ENCODE measurements at regions not wholly inside any gene's neighbourhood (a gene's known extent, or its start where the extent isn't known, plus 50 kb on each side); places are given as distances from the start of the nearest gene placed in this dataset.

- DNase-seq (no peak), ATAC-seq (no peak)
- no peaks in the 10 kb centered on the region for H3K27me3 Mint-ChIP-seq
- peaks cover 24% of the 10 kb centered on the region for H3K9me3 Mint-ChIP-seq (ENCODE audit: low read depth)
- CTCF ChIA-PET, result no interaction called here
- no peak overlapping the region for H3K4me3 Mint-ChIP-seq
- no peaks in the 10 kb centered on the region for H3K36me3 Mint-ChIP-seq
- H3K4me1 Mint-ChIP-seq, result no peaks in the 10 kb centered on the region
- no peak overlapping the region for H3K27ac Mint-ChIP-seq
Observed at GRCh38 chr14:86973177-86973576, 1019.8 kb downstream of the GALC start.

DNA sequence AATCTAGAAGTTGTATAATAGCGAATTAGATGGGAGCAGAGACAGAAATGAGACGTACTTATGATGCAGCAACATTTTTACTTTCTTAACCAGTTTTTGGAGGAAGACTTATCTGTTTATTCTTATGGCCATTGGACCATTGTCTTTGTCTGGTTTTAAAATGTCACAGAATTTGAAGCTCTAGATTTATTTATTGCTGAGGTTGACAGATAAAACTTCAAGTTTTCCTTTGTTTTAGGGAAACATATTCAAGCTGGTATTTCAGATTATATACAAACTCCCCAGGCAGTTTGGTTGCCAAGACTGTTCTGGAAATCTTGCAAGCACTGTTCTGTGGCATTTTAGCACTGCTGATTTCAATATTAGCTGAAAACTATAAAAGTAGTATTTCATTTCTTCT is 1021.7 kb downstream of the GALC start:
- no peaks in the 10 kb centered on the region for H3K36me3 Mint-ChIP-seq
- CTCF ChIA-PET, result no interaction called here
- no peak for DNase-seq
- H3K9me3 Mint-ChIP-seq (ENCODE audit: low read depth), result peaks cover 17% of the 10 kb centered on the region
- no peak for ATAC-seq
- H3K27ac Mint-ChIP-seq, result no peak overlapping the region
- no peaks in the 10 kb centered on the region for H3K27me3 Mint-ChIP-seq
- H3K4me3 Mint-ChIP-seq, result no peak overlapping the region
- H3K4me1 Mint-ChIP-seq, result no peaks in the 10 kb centered on the region

DNA sequence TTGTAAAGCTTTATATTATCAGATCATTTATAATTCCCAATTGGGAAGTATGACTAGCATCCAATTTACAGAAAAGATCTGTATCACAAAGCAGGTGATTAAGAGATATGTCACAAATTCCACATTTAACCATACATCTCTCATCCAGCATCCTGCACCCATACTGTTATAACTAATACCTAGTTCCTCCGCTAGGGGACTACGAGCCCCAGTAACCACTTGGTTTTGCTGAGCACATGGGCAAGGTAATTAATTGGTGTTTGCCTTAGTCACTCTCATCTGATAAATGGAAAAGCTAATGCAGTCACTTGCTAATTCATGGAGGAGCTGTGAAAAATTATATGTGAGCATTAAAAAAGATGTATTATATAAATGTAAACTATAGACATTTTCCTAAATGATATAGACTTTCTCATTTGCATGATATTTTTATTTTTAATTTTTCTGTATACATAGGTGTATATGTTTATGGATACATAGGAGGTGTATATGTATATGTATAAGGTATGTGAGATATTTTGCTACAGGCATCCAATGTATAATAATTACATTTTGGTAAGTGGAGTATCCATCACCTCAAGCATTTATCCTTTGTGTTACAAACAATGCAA is 1031.8 kb downstream of the GALC start:
- H3K9me3 Mint-ChIP-seq (ENCODE audit: low read depth), result peaks cover 3% of the 10 kb centered on the region
- DNase-seq, result no peak
- no peak for ATAC-seq
- CTCF ChIA-PET, result no interaction called here
- H3K27me3 Mint-ChIP-seq, result no peaks in the 10 kb centered on the region
- no peaks in the 10 kb centered on the region for H3K4me1 Mint-ChIP-seq
- no peaks in the 10 kb centered on the region for H3K36me3 Mint-ChIP-seq
- H3K27ac Mint-ChIP-seq, result no peak overlapping the region
- H3K4me3 Mint-ChIP-seq, result no peak overlapping the region

- Mint-ChIP-seq H3K36me3 (no peaks in the 10 kb centered on the region), H3K27ac (no peak overlapping the region), H3K4me3 (no peak overlapping the region), H3K4me1 (no peaks in the 10 kb centered on the region), H3K9me3 (ENCODE audit: low read depth) (peaks cover 2% of the 10 kb centered on the region), H3K27me3 (no peaks in the 10 kb centered on the region)
- CTCF ChIA-PET, result no interaction called here
- ATAC-seq, result no peak
- DNase-seq, result no peak
Observed at GRCh38 chr14:86955771-86956354, 1037.1 kb downstream of the GALC start.

DNA sequence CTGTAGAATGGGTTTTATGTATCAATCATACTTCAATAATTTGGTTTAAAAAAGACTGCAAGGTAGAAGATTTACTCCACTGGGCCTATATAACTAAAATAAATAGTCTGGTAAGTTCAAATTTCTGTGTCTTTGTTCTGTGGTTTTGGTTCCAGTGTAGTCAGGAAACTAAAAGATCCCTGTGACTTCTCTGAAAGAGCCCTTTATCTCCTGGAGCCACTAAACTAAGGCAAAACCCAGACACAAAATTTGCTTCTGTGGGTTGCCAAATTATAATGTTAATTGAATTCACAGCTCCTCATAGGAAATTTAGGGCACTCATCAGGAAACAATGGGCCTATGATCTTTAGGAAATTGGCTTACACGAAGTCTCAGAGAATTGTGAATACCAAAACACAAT is 1038.4 kb downstream of the GALC start:
- no peak for ATAC-seq
- no peaks in the 10 kb centered on the region for H3K27me3 Mint-ChIP-seq
- CTCF ChIA-PET, result no interaction called here
- H3K27ac Mint-ChIP-seq, result no peak overlapping the region
- peaks cover 5% of the 10 kb centered on the region for H3K9me3 Mint-ChIP-seq (ENCODE audit: low read depth)
- H3K4me1 Mint-ChIP-seq, result no peaks in the 10 kb centered on the region
- no peak for DNase-seq
- no peak overlapping the region for H3K4me3 Mint-ChIP-seq
- no peaks in the 10 kb centered on the region for H3K36me3 Mint-ChIP-seq

DNA sequence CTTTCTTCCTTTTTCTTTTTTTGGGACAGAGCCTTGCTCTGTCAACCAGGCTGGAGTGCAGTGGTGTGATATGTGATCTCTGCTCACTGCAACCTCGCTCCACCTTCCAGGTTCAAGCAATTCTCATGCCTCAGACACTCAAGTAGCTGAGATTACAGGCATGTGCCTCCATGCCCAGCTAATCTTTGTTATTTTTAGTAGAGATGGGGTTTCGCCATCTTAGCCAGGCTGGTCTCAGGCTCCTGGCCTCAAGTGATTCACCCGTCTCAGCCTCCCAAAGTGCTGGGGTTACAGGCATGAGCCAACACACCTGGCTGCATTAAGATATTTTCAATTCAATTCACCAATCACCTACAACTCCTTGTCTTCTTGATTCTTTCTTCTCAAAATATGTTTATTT is 1046.5 kb downstream of the GALC start:
- Mint-ChIP-seq H3K27me3 (no peaks in the 10 kb centered on the region), H3K36me3 (no peaks in the 10 kb centered on the region), H3K27ac (no peak overlapping the region), H3K9me3 (ENCODE audit: low read depth) (peaks cover 7% of the 10 kb centered on the region), H3K4me3 (no peak overlapping the region), H3K4me1 (no peaks in the 10 kb centered on the region)
- ATAC-seq (no peak), DNase-seq (no peak)
- CTCF ChIA-PET, result no interaction called here

- peaks cover 7% of the 10 kb centered on the region for H3K9me3 Mint-ChIP-seq (ENCODE audit: low read depth)
- H3K27me3 Mint-ChIP-seq, result no peaks in the 10 kb centered on the region
- no peaks in the 10 kb centered on the region for H3K36me3 Mint-ChIP-seq
- H3K27ac Mint-ChIP-seq, result no peak overlapping the region
- H3K4me1 Mint-ChIP-seq, result no peaks in the 10 kb centered on the region
- ATAC-seq (no peak), DNase-seq (no peak)
- CTCF ChIA-PET, result no interaction called here
- H3K4me3 Mint-ChIP-seq, result no peak overlapping the region
Observed at GRCh38 chr14:86944434-86944833, 1048.5 kb downstream of the GALC start.

GRCh38 chr14:86943391-86944365 is 1049.3 kb downstream of the GALC start:
- H3K27me3 Mint-ChIP-seq, result no peaks in the 10 kb centered on the region
- no peaks in the 10 kb centered on the region for H3K36me3 Mint-ChIP-seq
- DNase-seq (no peak), ATAC-seq (no peak)
- no peaks in the 10 kb centered on the region for H3K4me1 Mint-ChIP-seq
- CTCF ChIA-PET, result no interaction called here
- no peak overlapping the region for H3K27ac Mint-ChIP-seq
- no peak overlapping the region for H3K4me3 Mint-ChIP-seq
- peaks cover 9% of the 10 kb centered on the region for H3K9me3 Mint-ChIP-seq (ENCODE audit: low read depth)

DNA sequence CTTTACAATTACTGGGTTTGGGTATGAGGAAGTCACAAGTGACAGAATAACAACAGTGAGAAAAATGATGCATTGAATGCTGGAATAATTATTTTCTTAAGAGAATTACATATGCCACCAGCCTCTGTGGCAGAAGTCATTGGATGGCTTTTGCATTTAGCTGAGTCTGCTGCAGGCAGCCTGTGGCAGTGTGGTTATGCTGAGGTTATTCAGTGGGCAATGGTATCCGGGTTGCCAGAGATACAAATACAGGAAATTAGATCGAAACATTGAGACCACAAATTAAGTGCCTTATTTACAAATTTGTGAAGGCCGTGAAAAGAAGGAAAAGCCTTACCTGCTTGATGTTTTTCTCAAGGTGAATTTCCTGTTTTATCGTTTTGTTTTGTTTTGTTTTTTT is 1050.0 kb downstream of the GALC start:
- Mint-ChIP-seq H3K27ac (no peak overlapping the region), H3K9me3 (ENCODE audit: low read depth) (peaks cover 9% of the 10 kb centered on the region), H3K27me3 (no peaks in the 10 kb centered on the region), H3K4me3 (no peak overlapping the region), H3K36me3 (no peaks in the 10 kb centered on the region), H3K4me1 (no peaks in the 10 kb centered on the region)
- ATAC-seq, result no peak
- DNase-seq, result no peak
- CTCF ChIA-PET, result no interaction called here

GRCh38 chr14:86940106-86940505 is 1052.9 kb downstream of the GALC start:
- H3K4me3 Mint-ChIP-seq, result no peak overlapping the region
- no peaks in the 10 kb centered on the region for H3K36me3 Mint-ChIP-seq
- DNase-seq, result no peak
- H3K4me1 Mint-ChIP-seq, result no peaks in the 10 kb centered on the region
- no peak overlapping the region for H3K27ac Mint-ChIP-seq
- ATAC-seq, result no peak
- H3K27me3 Mint-ChIP-seq, result no peaks in the 10 kb centered on the region
- peaks cover 9% of the 10 kb centered on the region for H3K9me3 Mint-ChIP-seq (ENCODE audit: low read depth)
- CTCF ChIA-PET, result no interaction called here

GRCh38 chr14:86938320-86938719 is 1054.7 kb downstream of the GALC start:
- Mint-ChIP-seq H3K4me3 (no peak overlapping the region), H3K27ac (no peak overlapping the region), H3K4me1 (no peaks in the 10 kb centered on the region), H3K36me3 (no peaks in the 10 kb centered on the region), H3K9me3 (ENCODE audit: low read depth) (peaks cover 9% of the 10 kb centered on the region), H3K27me3 (no peaks in the 10 kb centered on the region)
- DNase-seq, result no peak
- CTCF ChIA-PET, result no interaction called here
- no peak for ATAC-seq

DNA sequence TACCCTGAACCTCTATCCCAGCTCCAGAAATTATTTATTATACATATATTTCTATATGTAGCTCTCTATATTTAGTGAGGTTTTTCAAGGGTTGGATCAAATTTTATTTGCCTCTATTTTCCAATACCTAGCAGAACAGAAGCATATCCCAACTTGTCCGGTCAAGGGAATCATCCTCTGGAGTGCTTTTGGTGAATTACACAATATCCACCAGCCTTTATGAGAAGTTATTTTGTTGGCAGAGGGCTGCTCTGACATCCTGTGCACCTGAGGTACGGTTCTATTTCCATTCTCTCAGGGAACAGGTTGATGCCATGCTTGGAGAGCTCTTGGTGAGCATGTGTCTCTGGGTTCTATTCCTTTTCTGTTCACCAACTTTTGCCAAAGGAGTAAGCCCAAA is 1056.4 kb downstream of the GALC start:
- DNase-seq (no peak), ATAC-seq (no peak)
- Mint-ChIP-seq H3K36me3 (no peaks in the 10 kb centered on the region), H3K9me3 (ENCODE audit: low read depth) (peaks cover 6% of the 10 kb centered on the region), H3K27me3 (no peaks in the 10 kb centered on the region), H3K27ac (no peak overlapping the region), H3K4me1 (no peaks in the 10 kb centered on the region), H3K4me3 (no peak overlapping the region)
- CTCF ChIA-PET, result no interaction called here

- Mint-ChIP-seq H3K4me3 (no peak overlapping the region), H3K9me3 (ENCODE audit: low read depth) (peaks cover 8% of the 10 kb centered on the region), H3K27me3 (no peaks in the 10 kb centered on the region), H3K27ac (no peak overlapping the region), H3K4me1 (no peaks in the 10 kb centered on the region), H3K36me3 (no peaks in the 10 kb centered on the region)
- DNase-seq (no peak), ATAC-seq (no peak)
- CTCF ChIA-PET, result no interaction called here
Observed at GRCh38 chr14:86935241-86935885, 1057.6 kb downstream of the GALC start.

Data from activated CD8-positive, alpha-beta memory T cell treated with anti-CD3 and anti-CD28 coated beads, Interleukin-2, amount 10 ng/mL, durations not matched to agents 7 days and 5 days (primary cell).